ENCODE measurements at regions not wholly inside any gene's neighbourhood (a gene's known extent, or its start where the extent isn't known, plus 50 kb on each side); places are given as distances from the start of the nearest gene placed in this dataset.

DNA sequence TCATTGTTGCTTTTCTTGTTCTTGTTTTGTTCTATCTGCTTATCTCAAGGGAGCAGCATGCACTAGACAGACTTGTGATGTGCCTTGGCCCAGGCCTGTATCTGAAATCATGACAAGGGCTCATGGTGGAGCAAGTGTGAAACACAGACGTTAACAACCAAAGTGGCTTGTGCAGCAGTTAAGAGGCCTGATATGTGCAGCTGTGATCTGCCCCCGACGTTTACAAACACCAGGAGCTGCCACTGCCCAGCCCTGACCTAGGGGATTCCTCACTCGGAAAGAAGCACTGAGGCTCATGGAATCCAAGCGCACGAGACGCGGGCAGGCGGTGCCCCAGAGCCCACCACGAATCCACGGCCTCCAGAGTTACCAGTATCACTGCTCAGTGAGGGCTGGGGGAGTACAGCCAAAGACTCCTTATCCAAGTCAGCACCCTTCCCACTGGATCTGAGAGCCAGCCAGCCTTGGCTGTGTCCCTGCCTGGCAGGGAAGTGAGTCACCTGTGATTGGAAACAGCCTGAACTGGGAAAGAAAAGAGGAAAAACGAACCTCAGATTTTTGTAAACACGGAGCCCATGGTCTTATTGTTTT lies 62.3 kb upstream of the SNTG2 start:
- TF ChIP-seq, protein P1, sequence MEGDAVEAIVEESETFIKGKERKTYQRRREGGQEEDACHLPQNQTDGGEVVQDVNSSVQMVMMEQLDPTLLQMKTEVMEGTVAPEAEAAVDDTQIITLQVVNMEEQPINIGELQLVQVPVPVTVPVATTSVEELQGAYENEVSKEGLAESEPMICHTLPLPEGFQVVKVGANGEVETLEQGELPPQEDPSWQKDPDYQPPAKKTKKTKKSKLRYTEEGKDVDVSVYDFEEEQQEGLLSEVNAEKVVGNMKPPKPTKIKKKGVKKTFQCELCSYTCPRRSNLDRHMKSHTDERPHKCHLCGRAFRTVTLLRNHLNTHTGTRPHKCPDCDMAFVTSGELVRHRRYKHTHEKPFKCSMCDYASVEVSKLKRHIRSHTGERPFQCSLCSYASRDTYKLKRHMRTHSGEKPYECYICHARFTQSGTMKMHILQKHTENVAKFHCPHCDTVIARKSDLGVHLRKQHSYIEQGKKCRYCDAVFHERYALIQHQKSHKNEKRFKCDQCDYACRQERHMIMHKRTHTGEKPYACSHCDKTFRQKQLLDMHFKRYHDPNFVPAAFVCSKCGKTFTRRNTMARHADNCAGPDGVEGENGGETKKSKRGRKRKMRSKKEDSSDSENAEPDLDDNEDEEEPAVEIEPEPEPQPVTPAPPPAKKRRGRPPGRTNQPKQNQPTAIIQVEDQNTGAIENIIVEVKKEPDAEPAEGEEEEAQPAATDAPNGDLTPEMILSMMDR (conservative IDR thresholded peaks at IDR 0.05 in 1 of 2, IDR thresholded peaks at IDR 0.05 in 1 of 2; ENCODE audit: low read depth in 1 of 2, low read length in 2 of 2), result no peak
- no peak for TF ChIP-seq EZH2 (IDR thresholded peaks at IDR 0.05; ENCODE audit: low read length, missing control alignments)

Data from fibroblast of lung (primary cell).